Glomerular endothelial cell (primary cell): ENCODE measurements at regions not wholly inside any gene's neighbourhood (a gene's known extent, or its start where the extent isn't known, plus 50 kb on each side); places are given as distances from the start of the nearest gene placed in this dataset.
"Not testable (repeated sequence)": the region's sequence is repeated elsewhere in the genome, so short reads cannot be mapped to it uniquely, and the experiment has no call there.

Experiments
- DNase-seq: peaks from one replicate; pipeline ENCODE4 v3.0.0-alpha.2; 2011; ENCODE audit warnings: low read depth, low spot score; ENCODE audit errors: extremely low read depth

- DNase-seq = no peak
Observed at GRCh38 chr15:81056304-81056703, 55.6 kb downstream of the TLNRD1 start.

GRCh38 chr15:81060470-81060869, 59.7 kb downstream of the TLNRD1 start:
- no peak for DNase-seq

DNA sequence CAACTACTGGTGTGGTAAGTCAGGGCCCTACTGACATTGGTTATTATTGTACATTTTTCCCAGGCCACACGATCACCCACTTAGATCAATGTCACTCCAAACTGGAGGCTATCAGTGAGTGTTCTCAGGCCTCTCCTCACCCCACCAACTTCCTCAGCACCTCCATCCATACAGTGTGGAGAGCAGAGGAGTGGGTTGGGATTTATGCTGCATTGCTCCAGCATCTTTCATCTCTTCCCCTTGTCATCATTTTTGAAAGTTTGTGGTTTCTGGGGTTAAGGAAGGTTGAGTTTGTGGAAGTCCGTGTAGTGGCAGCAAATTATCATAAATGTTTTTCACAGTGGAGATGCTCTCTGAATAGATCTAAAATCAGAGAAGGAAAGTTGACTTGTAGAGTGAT, 60.2 kb downstream of the TLNRD1 start:
- DNase-seq = no peak

DNA sequence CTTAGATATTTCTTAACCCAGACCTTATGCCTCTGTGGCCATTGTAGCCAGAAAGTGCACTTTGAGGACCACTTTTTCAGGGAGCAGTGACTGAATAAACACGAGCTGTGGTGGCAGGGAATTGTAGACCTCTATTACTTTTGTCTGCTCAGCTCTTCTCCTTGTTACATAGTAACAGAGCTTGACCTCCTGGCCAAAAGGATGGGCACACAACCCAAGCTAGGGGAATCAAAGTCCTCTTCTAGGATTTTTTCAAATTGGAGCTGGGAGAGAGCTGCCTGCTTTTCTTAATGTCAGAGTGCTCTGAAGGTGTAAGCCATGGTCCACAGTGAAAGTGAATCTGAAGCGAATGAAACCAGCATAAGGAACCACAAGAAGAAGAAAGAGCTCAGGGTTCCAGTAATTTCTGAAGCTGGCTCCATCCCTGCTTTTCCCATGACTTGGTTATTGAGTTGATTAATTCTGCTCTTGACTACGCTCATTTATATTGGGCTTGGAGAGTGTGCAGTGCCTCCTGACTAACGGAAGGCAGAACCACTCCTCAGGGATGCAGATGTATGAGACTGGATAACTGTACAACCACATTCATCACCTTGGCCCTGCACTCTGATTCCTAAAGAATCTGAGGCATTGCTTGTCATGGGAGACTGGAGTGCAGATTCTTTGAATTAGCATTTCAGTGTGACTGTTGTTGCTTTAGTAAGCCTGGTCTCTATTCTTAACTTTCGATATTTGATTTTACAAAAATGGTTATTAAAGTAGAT, 60.9 kb downstream of the TLNRD1 start:
- DNase-seq = no peak

DNA sequence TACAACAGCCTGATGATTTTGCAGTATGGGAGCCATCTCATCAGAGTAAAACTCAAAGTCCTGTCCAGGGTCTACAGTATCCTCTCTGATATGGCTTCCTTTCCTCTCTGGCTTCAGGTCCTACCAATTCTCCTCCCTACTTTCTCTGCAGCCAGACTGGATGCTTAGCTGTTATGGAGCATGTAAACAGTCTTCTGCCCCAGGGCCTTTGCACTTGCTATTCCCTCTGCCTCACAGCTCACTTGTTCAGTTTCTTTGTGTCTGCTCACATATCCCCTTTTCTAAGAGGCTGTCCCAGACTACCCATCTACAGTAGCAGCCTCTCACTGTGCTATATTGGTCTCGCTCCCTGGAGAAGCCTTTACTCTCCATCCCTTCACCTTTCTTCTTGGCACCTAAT, 62.2 kb downstream of the TLNRD1 start:
- DNase-seq = no peak

GRCh38 chr15:81064253-81064652, 63.5 kb downstream of the TLNRD1 start:
- DNase-seq = no peak

DNA sequence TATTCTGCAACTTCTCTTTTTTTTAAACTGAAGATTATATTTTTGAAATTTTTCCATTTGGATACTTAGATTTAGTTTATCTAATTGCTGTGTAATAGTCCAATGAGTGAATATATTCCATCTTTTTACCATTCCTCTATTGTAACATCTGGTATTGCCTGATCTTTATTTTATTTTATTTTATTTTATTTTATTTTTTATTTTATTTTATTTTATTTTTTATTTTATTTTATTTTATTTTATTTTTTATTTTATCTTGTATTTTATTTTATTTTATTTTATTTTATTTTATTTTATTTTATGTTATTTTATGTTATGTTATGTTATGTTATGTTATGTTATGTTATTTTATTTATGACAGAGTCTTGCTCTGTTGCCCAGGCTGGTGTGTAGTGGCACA, 66.5 kb upstream of the CFAP161 start:
- not testable (repeated sequence) for DNase-seq

- peak; percentile 31 for DNase-seq
Observed at GRCh38 chr15:81068516-81068915, 65.6 kb upstream of the CFAP161 start.

- DNase-seq = no peak
Observed at GRCh38 chr15:81069356-81069755, 64.7 kb upstream of the CFAP161 start.

GRCh38 chr15:81069909-81070308, 64.2 kb upstream of the CFAP161 start:
- no peak for DNase-seq

GRCh38 chr15:81071120-81071519, 63.0 kb upstream of the CFAP161 start:
- no peak for DNase-seq

DNA sequence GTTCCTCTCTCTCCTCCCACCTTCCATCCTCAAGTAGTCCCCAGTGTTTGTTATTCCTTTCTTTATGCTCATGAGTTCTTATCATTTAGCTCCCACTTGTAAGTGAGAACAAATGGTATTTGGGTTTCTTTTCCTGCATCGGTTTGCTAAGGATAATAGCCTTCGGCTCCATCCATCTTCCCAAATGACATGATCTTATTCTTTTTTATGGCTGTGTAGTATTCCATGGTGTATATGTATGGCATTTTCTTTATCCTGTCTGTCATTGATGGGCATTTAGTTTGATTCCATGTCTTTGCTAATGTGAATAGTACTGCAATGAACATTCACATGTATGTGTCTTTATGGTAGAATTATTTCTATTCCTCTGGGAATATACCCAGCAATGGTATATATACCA, 62.4 kb upstream of the CFAP161 start:
- no peak for DNase-seq

DNA sequence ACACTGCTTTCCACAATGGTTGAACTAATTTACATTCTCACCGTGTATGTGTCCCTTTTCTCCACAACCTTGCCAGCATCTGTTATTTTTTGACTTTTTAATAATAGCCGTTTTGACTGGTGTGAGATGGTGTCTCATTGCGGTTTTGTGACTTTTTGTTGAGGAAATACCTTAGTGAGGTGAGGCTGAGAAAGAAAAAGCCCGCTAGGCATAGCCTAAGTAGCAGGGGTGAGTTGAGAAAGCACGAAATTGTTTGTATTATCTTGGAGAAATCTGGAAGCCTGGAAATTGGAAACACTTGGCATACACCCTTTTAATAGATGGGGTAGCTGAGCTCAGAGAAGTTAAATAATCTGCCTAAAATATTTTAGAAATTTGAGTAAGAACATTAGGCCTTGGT, 61.5 kb upstream of the CFAP161 start:
- DNase-seq = no peak

GRCh38 chr15:81073801-81074200, 60.3 kb upstream of the CFAP161 start:
- no peak for DNase-seq

DNA sequence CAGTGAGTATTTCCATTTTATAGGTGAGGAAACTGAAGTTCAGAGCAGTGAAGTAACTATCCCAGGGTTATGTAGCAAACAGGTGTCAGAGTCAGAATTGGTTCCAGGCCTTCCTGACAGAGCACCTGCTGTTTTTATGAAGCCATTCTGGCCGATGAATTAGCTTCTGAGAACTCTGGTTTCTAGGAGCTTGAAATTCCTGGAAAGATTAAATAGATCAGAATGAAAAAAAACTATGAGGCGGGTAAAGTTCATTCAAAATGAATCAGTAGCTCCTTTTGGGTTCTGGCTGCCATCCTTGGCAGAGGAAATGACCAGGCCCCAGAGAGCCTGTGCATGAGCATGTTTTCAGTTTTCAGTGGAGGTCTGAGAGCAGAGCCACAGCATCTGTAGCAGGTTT, 59.3 kb upstream of the CFAP161 start:
- no peak for DNase-seq

DNA sequence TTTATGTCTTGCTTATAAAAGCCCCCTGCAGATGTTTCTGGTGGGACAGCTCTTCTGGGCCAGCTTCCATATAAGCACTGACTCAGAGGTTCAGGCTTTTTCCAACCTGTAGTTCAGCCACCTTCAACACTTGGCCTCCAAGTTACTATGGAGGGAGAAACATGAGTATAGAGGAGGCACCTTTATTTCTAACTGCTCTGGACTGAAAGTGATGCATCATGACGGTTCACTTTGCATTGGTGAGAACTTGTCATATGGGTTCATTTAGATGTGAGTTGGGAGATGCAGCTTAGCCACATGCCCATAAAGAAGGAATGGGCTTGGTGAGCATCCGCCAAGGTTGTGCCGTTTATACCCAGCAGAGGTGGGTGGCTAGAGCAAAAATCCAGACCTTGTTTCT, 58.8 kb upstream of the CFAP161 start:
- no peak for DNase-seq

DNA sequence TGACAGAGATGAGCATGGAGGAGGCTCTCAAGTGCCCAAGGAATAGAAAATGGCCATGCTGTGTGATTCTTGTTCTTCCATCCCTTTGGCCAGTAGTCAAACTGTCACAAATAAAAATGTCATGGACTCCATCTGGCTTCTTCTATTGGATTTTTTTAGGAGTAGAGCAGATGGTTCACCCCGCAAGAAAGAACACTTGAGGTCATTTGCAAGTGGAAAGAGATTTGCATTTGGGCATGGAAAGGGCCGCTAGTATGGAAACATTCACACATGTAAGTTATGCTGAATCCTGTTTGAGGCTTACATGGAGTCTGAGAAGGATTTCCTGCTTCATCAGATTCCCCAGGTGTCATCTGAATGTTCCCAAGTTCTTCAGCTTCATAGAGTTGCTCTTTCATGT, 53.1 kb upstream of the CFAP161 start:
- no peak for DNase-seq

GRCh38 chr15:81083201-81083600, 50.9 kb upstream of the CFAP161 start:
- DNase-seq = no peak
